IMR-90 (cell line): ENCODE measurements at regions not wholly inside any gene's neighbourhood (a gene's known extent, or its start where the extent isn't known, plus 50 kb on each side); places are given as distances from the start of the nearest gene placed in this dataset.

Experiments
- ATAC-seq: fragments of 200-7000 bp; cut with Tn5 transposase; 2 replicates; pipeline ENCODE4 v1.9.1; 2020; ENCODE audit warnings: low read depth, mild to moderate bottlenecking, moderate library complexity
- BruUV-seq: library from RNA; stranded (reverse); fragments of 400-500 nt; replicated peaks from 2 replicates; lab custom pipeline; 2021; lab: Mats Ljungman, UMichigan
- CTCF ChIA-PET: fragments of 300-600 bp; formaldehyde crosslinking; extraction: SDS; loops from one replicate; lab custom pipeline; 2021; ENCODE audit warnings: antibody characterized with exemption; lab: Yijun Ruan, JAX
- POLR2A ChIA-PET: fragments of 300-600 bp; sonication (Branson Sonifier 250); formaldehyde crosslinking; loops from one replicate; lab custom pipeline; 2022; ENCODE audit warnings: antibody characterized with exemption; ENCODE audit not compliant: unreplicated experiment; lab: Charles Lee
- DNase-seq: peaks from one replicate; pipeline ENCODE4 v3.0.0; 2013
- H2AFZ ChIP-seq: replicated peaks from 2 replicates; pipeline ENCODE3; 2013; ENCODE audit warnings: low read length, mild to moderate bottlenecking; ENCODE audit not compliant: poor library complexity
- H2AK5ac ChIP-seq: 2 replicates; pipeline ENCODE4 v1.6.1; 2013; ENCODE audit warnings: low read depth, low read length, inconsistent platforms
- H2AK9ac ChIP-seq: replicated peaks from 2 replicates; pipeline ENCODE3; 2013; ENCODE audit warnings: mild to moderate bottlenecking, low read depth, low read length, moderate library complexity; ENCODE audit not compliant: poor library complexity
- H2BK120ac ChIP-seq: 2 replicates; pipeline ENCODE4 v1.6.1; 2013; ENCODE audit warnings: low read depth, low read length, inconsistent platforms
- H2BK15ac ChIP-seq: 3 replicates; pipeline ENCODE4 v1.6.1; 2013; ENCODE audit warnings: low read depth, low read length, inconsistent platforms
- H2BK20ac ChIP-seq: 2 replicates; pipeline ENCODE4 v1.6.1; 2013; ENCODE audit warnings: low read depth, mild to moderate bottlenecking, inconsistent platforms, low read length, moderate library complexity
- H2BK5ac ChIP-seq: 2 replicates; pipeline ENCODE4 v1.6.1; 2013; ENCODE audit warnings: mild to moderate bottlenecking, low read depth, low read length, inconsistent platforms; ENCODE audit not compliant: poor library complexity, severe bottlenecking
- H3K14ac ChIP-seq: replicated peaks from 2 replicates; pipeline ENCODE4 v1.6.1; 2013; ENCODE audit warnings: low read depth, low read length, inconsistent platforms
- H3K18ac ChIP-seq: 2 replicates; pipeline ENCODE4 v1.6.1; 2013; ENCODE audit warnings: low read depth, low read length, control low read depth
- H3K23ac ChIP-seq: 2 replicates; pipeline ENCODE4 v1.6.1; 2013; ENCODE audit warnings: low read depth, low read length, inconsistent platforms
- H3K27ac ChIP-seq: 2 replicates; pipeline ENCODE4 v1.5.1; 2013; ENCODE audit warnings: mild to moderate bottlenecking, control low read depth, low read length; ENCODE audit not compliant: insufficient read depth
- H3K27me3 ChIP-seq: 2 replicates; pipeline ENCODE4 v1.6.1; 2013; ENCODE audit warnings: low read length; ENCODE audit not compliant: control insufficient read depth, insufficient read depth
- H3K36me3 ChIP-seq: 2 replicates; pipeline ENCODE4 v1.6.1; 2013; ENCODE audit warnings: low read length, mixed read lengths; ENCODE audit not compliant: control insufficient read depth, insufficient read depth
- H3K4ac ChIP-seq: 2 replicates; pipeline ENCODE4 v1.6.1; 2013; ENCODE audit warnings: low read depth, low read length, inconsistent platforms
- H3K4me1 ChIP-seq: 2 replicates; pipeline ENCODE4 v1.6.1; 2013; ENCODE audit warnings: low read length, mixed read lengths; ENCODE audit not compliant: control insufficient read depth, insufficient read depth
- H3K4me2 ChIP-seq: 2 replicates; pipeline ENCODE4 v1.6.1; 2013; ENCODE audit warnings: low read depth, mild to moderate bottlenecking, control low read depth, low read length, moderate library complexity
- H3K4me3 ChIP-seq: 2 replicates; pipeline ENCODE4 v1.5.1; 2013; ENCODE audit warnings: low read depth, mild to moderate bottlenecking, control low read depth, low read length, moderate library complexity; ENCODE audit not compliant: insufficient read depth
- H3K56ac ChIP-seq: 2 replicates; pipeline ENCODE4 v1.6.1; 2013; ENCODE audit warnings: low read length, inconsistent platforms; ENCODE audit not compliant: insufficient read depth; ENCODE audit errors: extremely low read depth
- H3K79me1 ChIP-seq, 2 experiments: 2 replicates each; pipeline ENCODE4 v1.6.1; 2013; ENCODE audit warnings: low read length in 2 of 2, inconsistent platforms in 1 of 2, low read depth in 1 of 2
- H3K9ac ChIP-seq: 2 replicates; pipeline ENCODE4 v1.6.1; 2013; ENCODE audit warnings: low read depth, low read length, control low read depth
- H3K9me1 ChIP-seq: 2 replicates; pipeline ENCODE4 v1.6.1; 2013; ENCODE audit warnings: low read length, inconsistent platforms; ENCODE audit not compliant: insufficient read depth
- H3K9me3 ChIP-seq: 2 replicates; pipeline ENCODE4 v1.6.1; 2013; ENCODE audit warnings: low read length; ENCODE audit not compliant: control insufficient read depth, insufficient read depth
- H4K20me1 ChIP-seq: 2 replicates; pipeline ENCODE4 v1.6.1; 2013; ENCODE audit warnings: low read length, inconsistent platforms; ENCODE audit not compliant: insufficient read depth
- H4K5ac ChIP-seq: 2 replicates; pipeline ENCODE4 v1.6.1; 2013; ENCODE audit warnings: mild to moderate bottlenecking, low read depth, low read length, control low read depth
- H4K8ac ChIP-seq, 2 experiments: 2 replicates each; pipeline ENCODE4 v1.6.1; 2013; ENCODE audit warnings: low read depth in 2 of 2, low read length in 2 of 2, control low read depth in 1 of 2, inconsistent platforms in 1 of 2
- H4K91ac ChIP-seq: 2 replicates; pipeline ENCODE4 v1.6.1; 2013; ENCODE audit warnings: low read depth, low read length, inconsistent platforms; ENCODE audit not compliant: insufficient read depth
- BHLHE40 ChIP-seq: fragments of 150-350 bp; IDR thresholded peaks from 2 replicates; pipeline ENCODE4 v1.6.1; 2016; ENCODE audit warnings: mild to moderate bottlenecking, low read depth, low read length
- CEBPB ChIP-seq: IDR thresholded peaks from 2 replicates; pipeline ENCODE4 v1.6.1; 2012; ENCODE audit warnings: low read depth, low read length, improper control_type of control experiment
- CHD1 ChIP-seq: IDR thresholded peaks from 2 replicates; pipeline ENCODE4 v1.6.1; 2012; ENCODE audit warnings: low read depth, low read length, improper control_type of control experiment
- FOS ChIP-seq: fragments of 150-350 bp; IDR thresholded peaks from 2 replicates; pipeline ENCODE4 v1.6.1; 2016; ENCODE audit warnings: low read depth, low read length
- MAFK ChIP-seq: IDR thresholded peaks from 2 replicates; pipeline ENCODE4 v1.6.1; 2012; ENCODE audit warnings: low read depth, low read length, improper control_type of control experiment
- MAZ ChIP-seq: IDR thresholded peaks from 2 replicates; pipeline ENCODE4 v1.6.1; 2012; ENCODE audit warnings: low read depth, mild to moderate bottlenecking, low read length, improper control_type of control experiment, moderate library complexity, borderline replicate concordance
- MXI1 ChIP-seq: IDR thresholded peaks from 2 replicates; pipeline ENCODE4 v1.6.1; 2012; ENCODE audit warnings: low read depth, mild to moderate bottlenecking, low read length, moderate library complexity, borderline replicate concordance
- NFE2L2 ChIP-seq: fragments of 150-350 bp; IDR thresholded peaks from 2 replicates; pipeline ENCODE4 v1.6.1; 2016; ENCODE audit warnings: low read depth, mild to moderate bottlenecking, low read length
- POLR2A ChIP-seq: IDR thresholded peaks from 2 replicates; pipeline ENCODE4 v1.6.1; 2012; ENCODE audit warnings: mild to moderate bottlenecking, low read depth, low read length
- RAD21 ChIP-seq: IDR thresholded peaks from 2 replicates; pipeline ENCODE4 v1.6.1; 2012; ENCODE audit warnings: low read length, improper control_type of control experiment
- RCOR1 ChIP-seq: IDR thresholded peaks from 2 replicates; pipeline ENCODE4 v1.6.1; 2012; ENCODE audit warnings: mild to moderate bottlenecking, low read length, improper control_type of control experiment; ENCODE audit not compliant: insufficient replicate concordance
- RFX5 ChIP-seq: IDR thresholded peaks from 2 replicates; pipeline ENCODE4 v1.8.0; 2012; ENCODE audit warnings: low read depth, mild to moderate bottlenecking, low read length, moderate library complexity
- SMC3 ChIP-seq: fragments of 150-350 bp; IDR thresholded peaks from 2 replicates; pipeline ENCODE4 v1.6.1; 2016; ENCODE audit warnings: low read depth, mild to moderate bottlenecking, antibody characterized with exemption, low read length, moderate library complexity
- WGBS, 2 experiments: methylation state at CpG; one replicate each; pipeline versions ENCODE4 v1.1.5 to v1.1.7; 2013; ENCODE audit warnings: missing lambda C conversion rate in 2 of 2; ENCODE audit not compliant: insufficient read length in 1 of 2; ENCODE audit errors: extremely low coverage in 2 of 2; 5-methylcytosine and 5-hydroxymethylcytosine counted together
- dilution Hi-C: fragments of 300-500 bp; cut with HindIII; formaldehyde crosslinking; loops from one replicate; pipeline ENCODE4 v1.14.3; 2018; ENCODE audit warnings: low sequenced_read_pairs; ENCODE audit not compliant: unreplicated experiment
- in situ Hi-C: fragments of 300-500 bp; cut with MboI; formaldehyde crosslinking; loops from 3 replicates; pipeline ENCODE4 v1.14.3; 2019; ENCODE audit warnings: low sequenced_read_pairs, inconsistent platforms, mixed read lengths
- intact Hi-C: fragments of 100-400 bp; cut with micrococcal nuclease; formaldehyde crosslinking; loops from 2 replicates; pipeline ENCODE4 v1.10.0; 2022
- TF ChIP-seq, protein P1 (sequence below): fragments of 150-350 bp; IDR thresholded peaks from 2 replicates; pipeline ENCODE4 v1.6.1; 2017; ENCODE audit warnings: mild to moderate bottlenecking, antibody characterized with exemption, low read length, low read depth
- TF ChIP-seq, protein P2 (sequence below): conservative IDR thresholded peaks from 2 replicates; pipeline ENCODE4 v1.5.1; 2012; ENCODE audit warnings: mild to moderate bottlenecking, low read depth, low read length, improper control_type of control experiment
- TF ChIP-seq, protein P3 (sequence below): fragments of 150-350 bp; IDR thresholded peaks from 2 replicates; pipeline ENCODE4 v1.6.1; 2016; ENCODE audit warnings: low read depth, mild to moderate bottlenecking, low read length, moderate library complexity, borderline replicate concordance

DNA sequence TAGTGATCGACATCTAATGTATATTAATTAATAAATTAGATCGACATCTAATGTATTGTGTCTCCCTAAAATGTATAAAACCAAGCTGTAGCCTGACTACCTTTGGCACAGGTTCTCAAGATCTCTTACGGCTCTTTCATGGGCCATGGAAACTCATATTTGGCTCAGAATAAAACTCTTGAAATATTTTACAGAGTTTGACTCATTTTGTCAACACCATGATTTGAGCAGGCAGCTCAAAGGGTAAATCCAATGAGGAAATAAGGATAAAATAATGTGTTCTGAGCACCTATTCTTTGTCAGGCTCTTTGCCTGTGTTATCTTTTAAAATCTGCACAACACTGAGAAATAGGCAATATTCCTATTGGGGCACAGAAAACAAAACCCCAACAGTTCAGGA is 223.4 kb upstream of the DUSP10 start:
- no peak overlapping the region for H2AK9ac ChIP-seq
- CTCF ChIA-PET, result no interaction called here

More for the DNA sequence above, 223.4 kb upstream of the DUSP10 start:
- Histone ChIP-seq H3K4me2 (no peak overlapping the region), H2BK5ac (no peak overlapping the region), H4K91ac (no peak overlapping the region), H3K4ac (no peak overlapping the region), H3K27ac (no peak overlapping the region), H3K23ac (no peak overlapping the region), H2AFZ (no peak overlapping the region), H2AK5ac (no peak overlapping the region), H2BK15ac (no peak overlapping the region; the same call in 2 of the 3 replicates), H3K36me3 (no peaks in the 10 kb centered on the region), H3K9me3 (no peaks in the 10 kb centered on the region), H3K4me3 (no peak overlapping the region), H3K18ac (no peak overlapping the region), H3K14ac (no peak overlapping the region), H2BK20ac (no peak overlapping the region), H4K5ac (no peak overlapping the region), H3K56ac (no peak overlapping the region), H4K8ac (no peak overlapping the region), H3K4me1 (peaks cover 11% of the 10 kb centered on the region), H3K9me1 (peaks cover 8% of the 10 kb centered on the region; the same call in 1 of the 2 replicates), H3K9ac (no peak overlapping the region), H3K79me1 (no peaks in the 10 kb centered on the region), H4K20me1 (no peaks in the 10 kb centered on the region), H3K27me3 (no peaks in the 10 kb centered on the region), H2BK120ac (no peak overlapping the region)
- dilution Hi-C loops (no loop called here), intact Hi-C loops (no loop called here), in situ Hi-C loops (no loop called here)
- POLR2A ChIA-PET, result no interaction called here
- no CpG with 5 or more reads among the region's 3 CpGs for WGBS, 2 experiments
- ATAC-seq, result no peak
- no peak for DNase-seq
- BruUV-seq, result no TSS peak
- TF ChIP-seq, protein P1, sequence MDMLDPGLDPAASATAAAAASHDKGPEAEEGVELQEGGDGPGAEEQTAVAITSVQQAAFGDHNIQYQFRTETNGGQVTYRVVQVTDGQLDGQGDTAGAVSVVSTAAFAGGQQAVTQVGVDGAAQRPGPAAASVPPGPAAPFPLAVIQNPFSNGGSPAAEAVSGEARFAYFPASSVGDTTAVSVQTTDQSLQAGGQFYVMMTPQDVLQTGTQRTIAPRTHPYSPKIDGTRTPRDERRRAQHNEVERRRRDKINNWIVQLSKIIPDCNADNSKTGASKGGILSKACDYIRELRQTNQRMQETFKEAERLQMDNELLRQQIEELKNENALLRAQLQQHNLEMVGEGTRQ, result no peak
- no peak for TF ChIP-seq CHD1
- no peak for TF ChIP-seq MAZ
- TF ChIP-seq, protein P2, sequence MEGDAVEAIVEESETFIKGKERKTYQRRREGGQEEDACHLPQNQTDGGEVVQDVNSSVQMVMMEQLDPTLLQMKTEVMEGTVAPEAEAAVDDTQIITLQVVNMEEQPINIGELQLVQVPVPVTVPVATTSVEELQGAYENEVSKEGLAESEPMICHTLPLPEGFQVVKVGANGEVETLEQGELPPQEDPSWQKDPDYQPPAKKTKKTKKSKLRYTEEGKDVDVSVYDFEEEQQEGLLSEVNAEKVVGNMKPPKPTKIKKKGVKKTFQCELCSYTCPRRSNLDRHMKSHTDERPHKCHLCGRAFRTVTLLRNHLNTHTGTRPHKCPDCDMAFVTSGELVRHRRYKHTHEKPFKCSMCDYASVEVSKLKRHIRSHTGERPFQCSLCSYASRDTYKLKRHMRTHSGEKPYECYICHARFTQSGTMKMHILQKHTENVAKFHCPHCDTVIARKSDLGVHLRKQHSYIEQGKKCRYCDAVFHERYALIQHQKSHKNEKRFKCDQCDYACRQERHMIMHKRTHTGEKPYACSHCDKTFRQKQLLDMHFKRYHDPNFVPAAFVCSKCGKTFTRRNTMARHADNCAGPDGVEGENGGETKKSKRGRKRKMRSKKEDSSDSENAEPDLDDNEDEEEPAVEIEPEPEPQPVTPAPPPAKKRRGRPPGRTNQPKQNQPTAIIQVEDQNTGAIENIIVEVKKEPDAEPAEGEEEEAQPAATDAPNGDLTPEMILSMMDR, result no peak
- TF ChIP-seq POLR2A, result no peak
- no peak for TF ChIP-seq SMC3
- no peak for TF ChIP-seq MXI1
- no peak for TF ChIP-seq FOS
- no peak for TF ChIP-seq MAFK
- no peak for TF ChIP-seq RAD21
- no peak for TF ChIP-seq RFX5
- TF ChIP-seq NFE2L2, result no peak
- TF ChIP-seq CEBPB, result no peak
- TF ChIP-seq, protein P3, sequence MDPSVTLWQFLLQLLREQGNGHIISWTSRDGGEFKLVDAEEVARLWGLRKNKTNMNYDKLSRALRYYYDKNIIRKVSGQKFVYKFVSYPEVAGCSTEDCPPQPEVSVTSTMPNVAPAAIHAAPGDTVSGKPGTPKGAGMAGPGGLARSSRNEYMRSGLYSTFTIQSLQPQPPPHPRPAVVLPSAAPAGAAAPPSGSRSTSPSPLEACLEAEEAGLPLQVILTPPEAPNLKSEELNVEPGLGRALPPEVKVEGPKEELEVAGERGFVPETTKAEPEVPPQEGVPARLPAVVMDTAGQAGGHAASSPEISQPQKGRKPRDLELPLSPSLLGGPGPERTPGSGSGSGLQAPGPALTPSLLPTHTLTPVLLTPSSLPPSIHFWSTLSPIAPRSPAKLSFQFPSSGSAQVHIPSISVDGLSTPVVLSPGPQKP, result no peak
- no peak for TF ChIP-seq RCOR1
- TF ChIP-seq BHLHE40, result no peak
